ENCODE measurements at regions not wholly inside any gene's neighbourhood (a gene's known extent, or its start where the extent isn't known, plus 50 kb on each side); places are given as distances from the start of the nearest gene placed in this dataset.

DNA sequence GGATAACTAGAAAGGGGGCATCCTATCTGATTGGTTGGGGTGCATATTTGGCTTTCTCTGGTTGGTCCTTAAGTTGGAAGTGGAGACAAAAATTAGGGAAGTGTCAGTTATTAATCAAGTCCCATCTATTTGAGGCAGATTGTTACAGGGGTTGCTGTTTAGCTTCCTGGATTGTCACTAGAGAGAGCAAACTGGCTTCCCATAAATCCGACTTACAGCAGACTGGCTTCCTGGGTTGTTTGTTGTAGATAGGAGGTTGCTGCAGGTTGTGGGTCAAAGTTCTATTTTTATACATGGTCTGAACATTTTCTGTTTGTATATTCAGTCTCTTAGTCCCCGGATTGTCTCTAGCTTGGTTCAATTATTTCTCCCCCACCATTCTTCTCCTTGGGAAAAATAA lies 106.1 kb upstream of the HABP2 start:
- intact Hi-C loops (cut with DNase I; ENCODE audit: low total_unique reads), result no loop called here

GRCh38 chr10:113447278-113447677 lies 105.6 kb upstream of the HABP2 start:
- H3K36me3 ChIP-seq, result no peaks in the 10 kb centered on the region
- no peaks in the 10 kb centered on the region for H3K9me3 ChIP-seq
- TF ChIP-seq CTCF (IDR thresholded peaks at IDR 0.05), result no peak
- no peak overlapping the region for H3K27ac ChIP-seq
- H3K27me3 ChIP-seq, result no peaks in the 10 kb centered on the region
- H3K4me1 ChIP-seq, result no peaks in the 10 kb centered on the region
- intact Hi-C loops (cut with DNase I; ENCODE audit: low total_unique reads), result no loop called here
- no peak for DNase-seq
- no peak overlapping the region for H3K4me3 ChIP-seq

More for the DNA sequence above, 106.1 kb upstream of the HABP2 start:
- Histone ChIP-seq H3K27ac (no peak overlapping the region), H3K9me3 (no peaks in the 10 kb centered on the region), H3K4me1 (no peaks in the 10 kb centered on the region), H3K27me3 (no peaks in the 10 kb centered on the region), H3K36me3 (no peaks in the 10 kb centered on the region), H3K4me3 (no peak overlapping the region)
- TF ChIP-seq CTCF (IDR thresholded peaks at IDR 0.05), result no peak
- DNase-seq, result no peak

GRCh38 chr10:113449006-113449695 lies 103.7 kb upstream of the HABP2 start:
- no peak for DNase-seq
- no peak for TF ChIP-seq CTCF (IDR thresholded peaks at IDR 0.05)
- Histone ChIP-seq H3K9me3 (no peaks in the 10 kb centered on the region), H3K27ac (no peak overlapping the region), H3K4me3 (no peak overlapping the region), H3K27me3 (no peaks in the 10 kb centered on the region), H3K4me1 (peaks cover 0 to 1% (median under 1%) of the 10 kb centered on the region in 4 donors), H3K36me3 (no peaks in the 10 kb centered on the region)
- intact Hi-C loops (cut with DNase I; ENCODE audit: low total_unique reads), result no loop called here

DNA sequence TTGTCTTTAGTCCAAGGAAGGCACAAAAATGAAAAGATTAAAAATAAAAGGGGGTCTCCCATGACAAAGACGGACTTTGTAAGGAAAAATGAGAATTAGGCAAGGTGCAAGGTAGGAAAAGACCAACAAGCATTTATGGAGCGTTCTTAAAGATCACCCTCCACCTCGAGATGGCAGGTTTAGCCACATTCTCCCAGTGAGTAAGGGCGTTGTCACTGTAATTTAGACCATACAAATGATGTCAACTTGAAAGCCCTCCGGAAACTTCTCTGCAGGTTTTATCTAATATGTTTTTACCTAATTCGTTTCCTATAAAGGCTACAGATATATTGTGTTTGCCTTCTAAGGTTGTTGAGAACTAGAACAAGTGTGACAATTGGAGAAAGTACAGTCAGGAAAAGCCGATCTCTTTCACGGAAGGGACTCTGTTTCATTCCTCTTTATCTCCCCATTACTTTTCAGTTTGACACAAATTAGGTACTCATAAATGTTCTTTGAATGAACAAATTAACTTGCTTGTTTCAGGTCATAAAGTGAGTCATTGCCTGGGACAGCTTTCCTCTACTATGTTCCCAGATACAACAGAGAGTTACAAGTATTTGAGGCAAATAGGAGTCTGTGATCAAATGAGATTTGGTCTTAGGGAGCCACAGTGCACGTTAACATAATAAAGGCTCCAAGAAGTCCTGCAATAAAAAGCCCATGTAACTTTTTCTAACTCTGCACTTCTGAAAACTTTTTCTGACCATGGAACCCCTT lies 102.6 kb upstream of the HABP2 start:
- Histone ChIP-seq H3K4me1 (peaks cover 0 to 9% (median 4%) of the 10 kb centered on the region in 4 donors), H3K36me3 (no peaks in the 10 kb centered on the region), H3K9me3 (no peaks in the 10 kb centered on the region), H3K27me3 (no peaks in the 10 kb centered on the region), H3K4me3 (no peak overlapping the region), H3K27ac (no peak overlapping the region)
- DNase-seq, result no peak
- intact Hi-C loops (cut with DNase I; ENCODE audit: low total_unique reads), result no loop called here
- no peak for TF ChIP-seq CTCF (IDR thresholded peaks at IDR 0.05)

DNA sequence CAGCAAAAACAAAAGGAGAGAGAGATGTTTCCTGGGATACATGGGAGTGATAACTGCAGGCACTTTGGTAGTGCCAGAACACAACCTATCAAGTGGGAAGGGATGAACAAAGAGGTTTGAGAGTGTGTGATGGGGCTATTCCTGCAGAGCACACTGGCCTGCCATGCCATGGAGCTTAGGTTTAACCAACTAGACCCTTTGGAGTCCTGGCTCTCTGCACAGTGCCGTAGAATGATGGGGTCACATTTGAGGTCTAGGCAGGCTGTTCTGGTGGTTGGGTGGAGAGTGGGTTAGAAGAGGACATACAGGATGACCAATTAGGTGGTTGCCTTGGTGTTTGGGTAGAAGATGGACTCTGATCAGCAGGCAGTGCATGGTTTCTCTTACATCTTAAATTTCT lies 101.9 kb upstream of the HABP2 start:
- no peak overlapping the region for H3K4me3 ChIP-seq
- H3K27ac ChIP-seq, result no peak overlapping the region
- no peaks in the 10 kb centered on the region for H3K36me3 ChIP-seq
- H3K9me3 ChIP-seq, result no peaks in the 10 kb centered on the region
- intact Hi-C loops (cut with DNase I; ENCODE audit: low total_unique reads), result no loop called here
- no peaks in the 10 kb centered on the region for H3K27me3 ChIP-seq
- no peak for TF ChIP-seq CTCF (IDR thresholded peaks at IDR 0.05)
- DNase-seq, result no peak
- H3K4me1 ChIP-seq, result peaks cover 0 to 9% (median 4%) of the 10 kb centered on the region in 4 donors

All from tibial artery (tissue), 4 donors.